HG03196 (cell line): ENCODE measurements at regions not wholly inside any gene's neighbourhood (a gene's known extent, or its start where the extent isn't known, plus 50 kb on each side); places are given as distances from the start of the nearest gene placed in this dataset.
"Not testable (repeated sequence)": the region's sequence is repeated elsewhere in the genome, so short reads cannot be mapped to it uniquely, and the experiment has no call there.

Experiments used
- ATAC-seq: cut with Tn5 transposase; IDR thresholded peaks from one replicate; pipeline ENCODE4 v1.9.1; 2021; ENCODE audit not compliant: unreplicated experiment

- ATAC-seq = not testable (repeated sequence)
Observed at GRCh38 chr14:40216408-40216807, 784.2 kb upstream of the FBXO33 start.

GRCh38 chr14:40213701-40214100, 781.5 kb upstream of the FBXO33 start:
- ATAC-seq = no peak

- no peak for ATAC-seq
Observed at GRCh38 chr14:40204441-40205175, 772.4 kb upstream of the FBXO33 start.

GRCh38 chr14:40199101-40199500, 766.9 kb upstream of the FBXO33 start:
- ATAC-seq = no peak

GRCh38 chr14:40197344-40197743, 765.1 kb upstream of the FBXO33 start:
- ATAC-seq = no peak

GRCh38 chr14:40188006-40188405, 755.8 kb upstream of the FBXO33 start:
- ATAC-seq = no peak

- no peak for ATAC-seq
Observed at GRCh38 chr14:40164083-40164482, 731.9 kb upstream of the FBXO33 start.

DNA sequence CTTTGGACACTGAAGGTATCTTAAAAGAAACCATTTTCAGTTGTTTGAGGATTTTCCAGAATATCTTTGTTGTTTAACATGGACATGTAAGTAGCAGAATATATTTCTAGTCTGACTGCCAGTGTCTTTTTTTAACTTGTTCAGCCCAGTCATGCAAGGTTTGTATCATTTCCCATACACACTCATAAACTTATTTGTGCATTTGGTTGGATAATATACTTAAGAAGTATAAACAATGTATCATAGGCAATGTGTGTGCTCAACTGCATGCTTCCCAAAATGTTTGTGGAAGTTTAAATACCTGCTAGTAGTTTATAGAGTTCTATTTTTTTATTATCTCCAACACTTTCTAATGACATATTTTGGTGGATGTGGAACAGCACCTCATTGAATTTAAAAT, 707.4 kb upstream of the FBXO33 start:
- no peak for ATAC-seq

DNA sequence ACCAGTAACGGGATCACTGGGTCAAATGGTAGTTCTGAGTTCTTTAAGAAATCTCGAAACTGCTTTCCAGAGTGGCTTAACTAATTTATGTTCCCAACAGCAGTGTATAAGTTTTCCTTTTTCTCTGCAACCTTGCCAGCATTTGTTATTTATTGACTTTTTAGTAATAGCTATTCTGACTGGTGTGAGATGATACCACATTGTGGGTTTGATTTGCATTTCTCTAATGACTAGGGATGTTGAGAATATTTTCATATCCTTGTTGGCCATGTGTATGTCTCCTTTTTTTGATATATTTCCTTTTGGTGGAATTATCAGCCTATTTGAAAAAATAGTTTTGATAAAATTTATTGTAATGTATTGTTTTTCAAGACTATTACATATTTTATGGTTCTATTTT, 701.2 kb upstream of the FBXO33 start:
- no peak for ATAC-seq

- ATAC-seq = no peak
Observed at GRCh38 chr14:40129159-40129558, 696.9 kb upstream of the FBXO33 start.

DNA sequence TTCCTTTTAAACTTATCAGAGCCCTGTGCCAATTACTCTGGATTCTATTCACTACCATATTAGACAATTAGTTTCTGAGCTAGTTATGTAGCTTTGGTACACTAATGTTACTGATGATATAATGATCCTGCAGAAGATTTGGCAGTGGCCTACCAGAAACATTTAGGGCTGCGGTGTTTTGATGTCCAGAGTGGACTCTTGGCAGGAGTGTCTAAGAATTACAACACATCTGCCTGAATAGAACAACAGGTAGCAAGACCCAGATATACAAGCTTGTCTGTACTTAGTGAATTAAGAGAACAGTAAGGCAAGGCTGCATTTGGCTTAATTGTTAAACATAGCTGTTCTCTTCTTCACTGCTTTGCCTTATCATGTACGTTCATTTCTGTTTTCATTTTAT, 691.6 kb upstream of the FBXO33 start:
- ATAC-seq = no peak

- ATAC-seq = peak; percentile 71
Observed at GRCh38 chr14:40122968-40123648, 690.9 kb upstream of the FBXO33 start.

DNA sequence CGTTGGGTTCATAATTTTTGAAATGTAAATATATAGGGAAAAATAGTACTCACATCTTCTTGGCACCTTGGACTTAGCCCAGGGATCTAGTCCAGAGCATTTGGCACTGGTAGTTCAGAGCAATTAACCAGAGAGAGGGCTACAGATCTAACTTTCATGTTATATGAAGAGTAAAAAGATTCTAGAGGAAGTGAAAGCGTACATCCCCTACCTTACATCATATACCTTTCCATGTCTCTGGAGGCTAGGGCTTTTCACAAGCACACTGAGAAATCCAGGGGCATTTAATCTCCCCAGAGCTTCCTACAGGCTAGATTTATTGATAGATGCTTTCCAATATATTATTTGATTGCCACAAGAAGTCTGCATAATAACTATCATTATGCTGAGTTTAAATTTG, 687.5 kb upstream of the FBXO33 start:
- ATAC-seq = no peak

- no peak for ATAC-seq
Observed at GRCh38 chr14:40119321-40119720, 687.1 kb upstream of the FBXO33 start.

GRCh38 chr14:40115583-40115982, 683.4 kb upstream of the FBXO33 start:
- no peak for ATAC-seq

- no peak for ATAC-seq
Observed at GRCh38 chr14:40113671-40114070, 681.4 kb upstream of the FBXO33 start.

DNA sequence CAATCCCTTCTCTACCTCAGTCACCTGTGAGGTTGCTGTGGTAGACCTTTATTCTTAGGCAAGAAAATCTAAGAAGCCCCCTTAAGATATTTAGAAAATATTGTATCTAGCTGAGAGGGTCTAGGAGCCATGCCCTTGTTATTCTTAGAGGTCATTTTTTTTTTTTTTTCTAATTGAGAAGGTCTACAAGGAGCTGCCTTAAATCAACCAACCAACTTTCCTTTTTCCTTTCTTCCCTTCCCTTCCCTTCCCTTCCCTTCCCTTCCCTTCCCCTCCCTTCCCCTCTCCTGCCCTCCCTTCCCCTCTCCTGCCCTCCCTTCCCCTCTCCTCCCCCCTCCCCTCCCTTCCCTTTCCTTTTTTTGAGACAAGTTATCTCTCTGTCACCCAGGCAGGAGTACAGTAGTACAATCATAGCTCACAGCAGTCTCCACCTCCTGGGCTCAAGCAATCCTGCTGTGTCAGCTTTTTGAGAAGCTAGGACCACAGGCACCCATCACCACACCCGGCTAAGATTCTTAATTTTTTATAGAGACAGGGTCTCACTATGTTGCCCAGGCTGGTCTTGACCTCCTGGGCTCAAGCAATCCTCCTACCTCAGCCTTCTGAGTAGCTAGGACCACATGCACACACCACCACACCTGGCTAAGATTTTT, 668.4 kb upstream of the FBXO33 start:
- no peak for ATAC-seq

- no peak for ATAC-seq
Observed at GRCh38 chr14:40099316-40099715, 667.1 kb upstream of the FBXO33 start.

GRCh38 chr14:40098468-40098867, 666.2 kb upstream of the FBXO33 start:
- ATAC-seq = no peak

- ATAC-seq = no peak
Observed at GRCh38 chr14:40096968-40097367, 664.7 kb upstream of the FBXO33 start.

DNA sequence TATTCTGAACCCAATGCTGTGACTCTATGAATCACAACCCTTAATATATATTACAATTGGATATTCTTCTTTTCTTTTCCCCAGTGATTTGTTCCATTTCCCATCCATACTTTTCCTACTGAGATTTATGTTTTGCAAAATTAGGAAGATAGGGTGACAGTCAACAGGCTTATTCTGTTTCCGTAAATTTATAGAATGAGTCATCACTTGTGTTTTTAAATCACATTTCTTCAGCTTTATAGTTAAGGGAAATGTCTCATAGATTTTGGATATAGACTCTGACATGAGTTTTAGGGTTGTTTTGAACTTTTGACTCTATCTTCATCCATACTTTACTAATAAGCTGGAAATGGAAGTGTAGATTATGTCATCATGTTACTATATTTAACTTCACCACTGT, 661.6 kb upstream of the FBXO33 start:
- no peak for ATAC-seq

- no peak for ATAC-seq
Observed at GRCh38 chr14:40074169-40074568, 641.9 kb upstream of the FBXO33 start.
